ENCODE measurements at regions not wholly inside any gene's neighbourhood (a gene's known extent, or its start where the extent isn't known, plus 50 kb on each side); places are given as distances from the start of the nearest gene placed in this dataset.

DNA sequence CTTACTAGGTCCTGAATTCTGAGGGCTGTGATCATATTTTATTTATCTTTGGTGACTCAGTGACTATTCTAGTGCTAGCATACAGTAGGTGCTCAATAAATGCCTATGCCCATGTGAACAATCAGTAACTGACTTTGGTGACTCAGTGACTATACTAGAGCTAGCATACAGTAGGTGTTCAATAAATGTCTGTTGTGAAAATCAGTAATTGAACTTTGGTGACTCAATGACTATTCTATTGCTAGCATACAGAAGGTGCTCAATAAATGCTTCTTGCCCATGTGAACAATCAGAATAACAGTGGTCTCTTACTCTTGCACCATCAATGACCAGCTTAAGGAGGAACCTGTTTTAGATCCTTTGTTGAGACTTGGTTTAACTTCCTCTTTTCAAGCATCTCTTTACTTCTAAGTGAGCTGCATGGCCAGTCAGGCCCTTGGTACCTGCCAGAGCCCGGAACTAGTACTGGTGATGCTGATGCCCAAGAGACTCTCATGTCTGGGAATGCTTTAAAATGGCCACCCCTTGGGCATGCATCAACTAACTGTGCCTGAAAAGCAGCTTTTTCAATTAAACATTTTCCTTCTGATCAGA, 214.9 kb upstream of the SPRED2 start:
- 88 to 95% methylated on average over 1 of the region's 1 CpG for WGBS, 2 donors
- H3K27ac ChIP-seq = no peak overlapping the region

GRCh38 chr2:65640793-65641103, 208.3 kb upstream of the SPRED2 start:
- ATAC-seq (no peak), DNase-seq (no peak)
- intact Hi-C loops (cut with DNase I) = no loop called here
- Histone ChIP-seq H3K4me1 (no peaks in the 10 kb centered on the region), H3K36me3 (replicated peaks in 1 of 2; ENCODE audit: insufficient read depth in 1 of 2, low read depth in 2 of 2) (no peaks in the 10 kb centered on the region), H3K4me3 (no peak overlapping the region), H3K27ac (no peak overlapping the region), H3K27me3 (no peaks in the 10 kb centered on the region), H3K9me3 (no peaks in the 10 kb centered on the region)
- TF ChIP-seq POLR2A (IDR thresholded peaks at IDR 0.05) = no peak
- no peak for TF ChIP-seq CTCF (IDR thresholded peaks at IDR 0.05)
- 69% methylated on average over 8 of the region's 8 CpGs for WGBS, 2 donors

More for the DNA sequence above, 214.9 kb upstream of the SPRED2 start:
- H3K27me3 ChIP-seq = no peaks in the 10 kb centered on the region
- no peaks in the 10 kb centered on the region for H3K4me1 ChIP-seq
- no peak overlapping the region for H3K4me3 ChIP-seq
- ATAC-seq (no peak), DNase-seq (no peak)
- intact Hi-C loops (cut with DNase I) = no loop called here
- no peak for TF ChIP-seq CTCF (IDR thresholded peaks at IDR 0.05)
- H3K36me3 ChIP-seq (replicated peaks in 1 of 2; ENCODE audit: insufficient read depth in 1 of 2, low read depth in 2 of 2) = no peaks in the 10 kb centered on the region
- no peaks in the 10 kb centered on the region for H3K9me3 ChIP-seq

DNA sequence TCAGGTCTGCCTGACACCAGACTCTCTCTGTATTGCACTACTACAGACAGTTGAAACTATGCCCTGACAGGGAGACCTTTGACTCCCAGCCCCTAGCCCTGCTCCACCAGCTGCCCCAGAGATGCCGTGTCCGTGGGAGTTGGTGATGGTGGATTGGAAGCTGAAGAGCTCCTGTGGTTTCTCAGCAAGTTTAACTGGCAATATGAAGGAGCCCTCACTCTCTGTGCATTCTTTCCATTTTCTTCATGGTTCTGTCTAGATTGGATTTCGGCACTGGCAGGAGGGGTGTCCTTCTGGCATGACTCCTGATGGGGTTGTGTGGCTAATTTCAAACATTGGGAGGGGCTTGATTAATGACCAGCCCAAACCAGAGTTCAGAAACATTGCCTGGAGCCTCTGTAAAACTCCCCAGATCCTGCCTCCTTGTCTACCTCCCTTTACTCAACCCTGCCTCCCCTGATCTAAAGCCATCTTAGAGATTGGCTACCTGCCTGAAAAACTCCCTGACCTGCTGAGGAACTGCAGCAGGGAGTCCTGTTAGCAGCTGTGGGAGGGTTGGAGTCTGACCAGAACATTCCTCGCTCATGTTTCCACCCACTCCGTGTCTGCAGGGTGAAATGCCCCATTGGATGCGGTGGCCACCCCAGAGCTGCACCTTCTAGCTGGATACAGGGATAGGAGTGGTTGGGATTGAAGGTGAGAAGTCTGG, 206.9 kb upstream of the SPRED2 start:
- no peaks in the 10 kb centered on the region for H3K9me3 ChIP-seq
- ATAC-seq = peak; percentile 21
- H3K27ac ChIP-seq = no peak overlapping the region
- peak in 3 of 4 donors; percentile 15 to 27 (median 17) for DNase-seq
- no peaks in the 10 kb centered on the region for H3K27me3 ChIP-seq
- intact Hi-C loops (cut with DNase I) = no loop called here
- H3K4me3 ChIP-seq = no peak overlapping the region
- H3K36me3 ChIP-seq (replicated peaks in 1 of 2; ENCODE audit: insufficient read depth in 1 of 2, low read depth in 2 of 2) = no peaks in the 10 kb centered on the region
- 40 to 41% methylated on average over 6 of the region's 6 CpGs for whole genome bisulfite sequencing, 2 donors
- H3K4me1 ChIP-seq = no peaks in the 10 kb centered on the region
- TF ChIP-seq CTCF (IDR thresholded peaks at IDR 0.05) (no peak), POLR2A (IDR thresholded peaks at IDR 0.05) (no peak)

- Histone ChIP-seq H3K9me3 (no peaks in the 10 kb centered on the region), H3K36me3 (replicated peaks in 1 of 2; ENCODE audit: insufficient read depth in 1 of 2, low read depth in 2 of 2) (no peaks in the 10 kb centered on the region), H3K4me3 (no peak overlapping the region), H3K27me3 (no peaks in the 10 kb centered on the region), H3K4me1 (no peaks in the 10 kb centered on the region), H3K27ac (no peak overlapping the region)
- no peak for DNase-seq
- no peak for ATAC-seq
- TF ChIP-seq POLR2A (IDR thresholded peaks at IDR 0.05) (no peak), CTCF (IDR thresholded peaks at IDR 0.05) (no peak)
- intact Hi-C loops (cut with DNase I) = no loop called here
Observed at GRCh38 chr2:65638443-65638842, 206.0 kb upstream of the SPRED2 start.
